B cell (primary cell): ENCODE measurements at regions not wholly inside any gene's neighbourhood (a gene's known extent, or its start where the extent isn't known, plus 50 kb on each side); places are given as distances from the start of the nearest gene placed in this dataset.

Experiments
- ATAC-seq: fragments of 200-7000 bp; cut with Tn5 transposase; one replicate; pipeline ENCODE4 v1.10.0; 2021; ENCODE audit warnings: low read depth, mild to moderate bottlenecking, moderate number of reproducible peaks, moderate library complexity
- CTCF ChIA-PET: fragments of 350-600 bp; sonication (Branson Sonifier 250); formaldehyde crosslinking; loops from one replicate; lab custom pipeline; 2021; ENCODE audit warnings: antibody characterized with exemption, inconsistent platforms; lab: Charles Lee
- POLR2A ChIA-PET: fragments of 350-600 bp; sonication (Branson Sonifier 250); formaldehyde crosslinking; loops from one replicate; lab custom pipeline; 2021; ENCODE audit warnings: antibody characterized with exemption; lab: Charles Lee
- DNase-seq: peaks from one replicate; pipeline ENCODE4 v3.0.0; 2013
- H2AFZ ChIP-seq: 2 replicates; pipeline ENCODE4 v1.6.1; 2012; ENCODE audit warnings: mild to moderate bottlenecking, low read depth, low read length; ENCODE audit not compliant: insufficient read depth, poor library complexity, severe bottlenecking
- H3K27ac ChIP-seq, 2 donors: 1 replicate in 1 of 2; 2 replicates in 1 of 2; pipeline ENCODE4 v1.5.1; 2012 to 2013; ENCODE audit warnings: low read length in 2 of 2, mild to moderate bottlenecking in 2 of 2, moderate library complexity in 1 of 2
- H3K27me3 ChIP-seq, 4 experiments: fragments of 200-600 bp in 1 of 4; sonication (generic) in 1 of 4; replicated peaks in 1 of 4; 1 replicate in 2 of 4; 2 replicates in 2 of 4; pipeline versions ENCODE4 v1.6.1 to v1.7.0; 2013 to 2016; ENCODE audit warnings: low read length in 3 of 4, mild to moderate bottlenecking in 2 of 4, mixed read lengths in 1 of 4, moderate library complexity in 1 of 4; ENCODE audit not compliant: insufficient read depth in 4 of 4, control insufficient read depth in 3 of 4; ENCODE audit errors: control extremely low read depth in 1 of 4
- H3K36me3 ChIP-seq, 2 experiments: replicated peaks in 1 of 2; 1 replicate in 1 of 2; 2 replicates in 1 of 2; pipeline versions ENCODE4 v1.6.1 to v1.7.1; 2013; ENCODE audit warnings: low read length in 1 of 2; ENCODE audit not compliant: insufficient read depth in 2 of 2, control insufficient read depth in 1 of 2; ENCODE audit errors: control extremely low read depth in 1 of 2, extremely low read depth in 1 of 2
- H3K4me1 ChIP-seq, 2 donors: fragments of 200-600 bp in 1 of 2; sonication (generic) in 1 of 2; 1 replicate in 1 of 2; 2 replicates in 1 of 2; pipeline versions ENCODE4 v1.5.1 to v1.6.1; 2013 to 2017; ENCODE audit warnings: low read length in 2 of 2; ENCODE audit not compliant: control insufficient read depth in 2 of 2, insufficient read depth in 2 of 2
- H3K4me2 ChIP-seq: replicated peaks from 2 replicates; pipeline ENCODE3; 2012; ENCODE audit warnings: mild to moderate bottlenecking, low read depth, low read length; ENCODE audit not compliant: poor library complexity, severe bottlenecking
- H3K4me3 ChIP-seq, 5 experiments: fragments of 200-600 bp in 1 of 5; sonication (generic) in 1 of 5; 1 replicate in 3 of 5; 2 replicates in 2 of 5; pipeline versions ENCODE4 v1.5.1 to v1.7.0; 2011 to 2016; ENCODE audit warnings: low read length in 4 of 5, mild to moderate bottlenecking in 4 of 5, low read depth in 2 of 5, control low read depth in 1 of 5, moderate library complexity in 1 of 5; ENCODE audit not compliant: insufficient read depth in 1 of 5; ENCODE audit errors: control extremely low read depth in 1 of 5, extremely low read depth in 1 of 5
- H3K79me2 ChIP-seq: fragments of 200-600 bp; sonication (generic); one replicate; pipeline ENCODE4 v1.6.0; 2016; ENCODE audit warnings: low read length; ENCODE audit not compliant: control insufficient read depth, insufficient read depth
- H3K9ac ChIP-seq: fragments of 200-600 bp; sonication (generic); 2 replicates; pipeline ENCODE4 v1.6.1; 2017; ENCODE audit warnings: mild to moderate bottlenecking, low read length, moderate library complexity
- H3K9me3 ChIP-seq, 3 donors: one replicate each; pipeline versions ENCODE4 v1.6.1 to v1.7.1; 2013; ENCODE audit warnings: low read length in 2 of 3; ENCODE audit not compliant: control insufficient read depth in 2 of 3, insufficient read depth in 1 of 3; ENCODE audit errors: control extremely low read depth in 1 of 3
- H4K20me1 ChIP-seq: 2 replicates; pipeline ENCODE4 v1.6.0; 2012; ENCODE audit warnings: mild to moderate bottlenecking, low read length; ENCODE audit not compliant: insufficient read depth, control insufficient read depth, poor library complexity, severe bottlenecking
- H3K27ac Mint-ChIP-seq: one replicate; pipeline ENCODE4 v1.8.0; 2021; ENCODE audit warnings: mixed read lengths
- H3K27me3 Mint-ChIP-seq: one replicate; pipeline ENCODE4 v1.8.0; 2021; ENCODE audit warnings: mixed read lengths
- H3K4me1 Mint-ChIP-seq: one replicate; pipeline ENCODE4 v1.8.0; 2021; ENCODE audit warnings: mixed read lengths
- H3K4me3 Mint-ChIP-seq: one replicate; pipeline ENCODE4 v1.8.0; 2021; ENCODE audit warnings: mixed read lengths
- H3K9me3 Mint-ChIP-seq: one replicate; pipeline ENCODE4 v1.8.0; 2022; ENCODE audit warnings: mixed read lengths; ENCODE audit not compliant: insufficient read depth
- EZH2 ChIP-seq: IDR thresholded peaks from 2 replicates; pipeline ENCODE4 v1.6.1; 2012; ENCODE audit warnings: borderline replicate concordance, low read depth, mild to moderate bottlenecking, moderate library complexity, low read length; ENCODE audit not compliant: insufficient read depth, poor library complexity, severe bottlenecking
- WGBS: methylation state at CpG from one replicate; pipeline ENCODE4 v1.1.5; 2013; ENCODE audit warnings: missing lambda C conversion rate; ENCODE audit not compliant: insufficient coverage; 5-methylcytosine and 5-hydroxymethylcytosine counted together
- intact Hi-C: fragments of 100-400 bp; cut with micrococcal nuclease; formaldehyde crosslinking; loops from one replicate; pipeline ENCODE4 v1.10.0; 2022
- TF ChIP-seq, protein P1 (sequence below): fragments of 200-600 bp; IDR thresholded peaks from one replicate; pipeline ENCODE4 v1.8.0; 2022; ENCODE audit warnings: antibody characterized with exemption, mild to moderate bottlenecking

DNA sequence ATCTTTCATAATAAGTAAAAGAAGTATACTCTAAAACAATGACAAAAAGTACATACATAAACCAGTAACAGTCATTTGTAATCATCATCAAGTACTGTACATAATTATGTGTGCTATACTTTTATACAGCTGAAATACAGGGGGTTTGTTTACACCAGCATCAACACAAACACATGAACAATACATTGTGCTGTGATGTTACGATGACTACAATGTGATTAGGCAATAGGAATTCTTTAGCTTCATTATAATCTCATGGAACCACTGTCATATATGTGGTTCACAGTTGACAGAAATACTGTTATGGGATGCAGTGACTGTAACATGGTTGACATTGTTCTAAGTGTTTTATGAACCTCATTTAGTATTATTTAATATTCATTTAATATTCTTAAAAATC, 914.4 kb upstream of the TENM4 start:
- Histone ChIP-seq H3K4me1 (no peaks in the 10 kb centered on the region), H3K27ac (no peak overlapping the region), H3K4me2 (no peak overlapping the region), H4K20me1 (no peaks in the 10 kb centered on the region), H3K9ac (no peak overlapping the region), H3K79me2 (no peaks in the 10 kb centered on the region), H3K36me3 (no peaks in the 10 kb centered on the region), H2AFZ (no peak overlapping the region), H3K4me3 (no peak overlapping the region), H3K9me3 (no peaks in the 10 kb centered on the region), H3K27me3 (no peaks in the 10 kb centered on the region)
- CTCF ChIA-PET, result no interaction called here
- no peak for TF ChIP-seq EZH2
- TF ChIP-seq, protein P1, sequence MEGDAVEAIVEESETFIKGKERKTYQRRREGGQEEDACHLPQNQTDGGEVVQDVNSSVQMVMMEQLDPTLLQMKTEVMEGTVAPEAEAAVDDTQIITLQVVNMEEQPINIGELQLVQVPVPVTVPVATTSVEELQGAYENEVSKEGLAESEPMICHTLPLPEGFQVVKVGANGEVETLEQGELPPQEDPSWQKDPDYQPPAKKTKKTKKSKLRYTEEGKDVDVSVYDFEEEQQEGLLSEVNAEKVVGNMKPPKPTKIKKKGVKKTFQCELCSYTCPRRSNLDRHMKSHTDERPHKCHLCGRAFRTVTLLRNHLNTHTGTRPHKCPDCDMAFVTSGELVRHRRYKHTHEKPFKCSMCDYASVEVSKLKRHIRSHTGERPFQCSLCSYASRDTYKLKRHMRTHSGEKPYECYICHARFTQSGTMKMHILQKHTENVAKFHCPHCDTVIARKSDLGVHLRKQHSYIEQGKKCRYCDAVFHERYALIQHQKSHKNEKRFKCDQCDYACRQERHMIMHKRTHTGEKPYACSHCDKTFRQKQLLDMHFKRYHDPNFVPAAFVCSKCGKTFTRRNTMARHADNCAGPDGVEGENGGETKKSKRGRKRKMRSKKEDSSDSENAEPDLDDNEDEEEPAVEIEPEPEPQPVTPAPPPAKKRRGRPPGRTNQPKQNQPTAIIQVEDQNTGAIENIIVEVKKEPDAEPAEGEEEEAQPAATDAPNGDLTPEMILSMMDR, result no peak
- DNase-seq (no peak), ATAC-seq (no peak)
- Mint-ChIP-seq H3K27me3 (no peaks in the 10 kb centered on the region), H3K4me3 (no peak overlapping the region), H3K4me1 (no peaks in the 10 kb centered on the region), H3K27ac (no peak overlapping the region), H3K9me3 (no peaks in the 10 kb centered on the region)
- POLR2A ChIA-PET, result no interaction called here
- intact Hi-C loops, result no loop called here
- WGBS, result no CpG with 5 or more reads among the region's 1 CpG

DNA sequence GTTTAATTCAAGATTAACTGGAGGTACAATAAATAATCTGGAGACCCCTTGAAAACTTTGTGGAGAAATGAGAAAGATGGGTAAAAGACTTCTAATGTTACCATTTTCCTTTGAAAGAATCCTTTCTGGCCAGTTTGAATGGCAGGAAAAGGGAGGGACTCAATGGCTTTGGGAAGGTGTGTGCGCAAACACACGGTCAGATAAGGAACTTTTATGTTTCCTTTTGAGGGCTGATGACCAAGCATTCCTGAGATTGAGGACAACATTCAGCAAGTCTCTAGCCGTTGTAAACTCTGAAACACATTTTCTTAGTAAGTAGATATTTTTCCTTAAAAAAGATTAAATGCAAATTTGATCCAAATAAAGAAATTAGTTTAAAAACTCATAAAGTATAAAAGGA, 909.7 kb upstream of the TENM4 start:
- no peaks in the 10 kb centered on the region for H3K36me3 ChIP-seq
- Mint-ChIP-seq H3K4me1 (no peaks in the 10 kb centered on the region), H3K9me3 (no peaks in the 10 kb centered on the region), H3K27me3 (no peaks in the 10 kb centered on the region), H3K27ac (no peak overlapping the region), H3K4me3 (no peak overlapping the region)
- no peak overlapping the region for H2AFZ ChIP-seq
- peaks cover 0 to 3% (median 0%) of the 10 kb centered on the region in 3 donors for H3K9me3 ChIP-seq
- no peak overlapping the region for H3K4me2 ChIP-seq
- intact Hi-C loops, result no loop called here
- POLR2A ChIA-PET, result no interaction called here
- no peaks in the 10 kb centered on the region for H4K20me1 ChIP-seq
- no peak overlapping the region for H3K27ac ChIP-seq
- no peaks in the 10 kb centered on the region for H3K27me3 ChIP-seq
- WGBS, result 17% methylated on average over 2 of the region's 3 CpGs
- TF ChIP-seq, protein P1, result no peak
- TF ChIP-seq EZH2, result no peak
- CTCF ChIA-PET, result no interaction called here
- DNase-seq (no peak), ATAC-seq (no peak)
- H3K4me3 ChIP-seq, result no peak overlapping the region
- no peaks in the 10 kb centered on the region for H3K79me2 ChIP-seq
- no peak overlapping the region for H3K9ac ChIP-seq
- H3K4me1 ChIP-seq, result no peaks in the 10 kb centered on the region
